Epithelial cell of esophagus (primary cell): ENCODE measurements at regions not wholly inside any gene's neighbourhood (a gene's known extent, or its start where the extent isn't known, plus 50 kb on each side); places are given as distances from the start of the nearest gene placed in this dataset.
A peak's percentile ranks its signal among the peaks of the same experiment; 100 is the strongest.

Experiments used
- DNase-seq: peaks from one replicate; pipeline ENCODE4 v3.0.0; 2010; ENCODE audit warnings: low read depth
- H3K4me3 ChIP-seq: 2 replicates; pipeline ENCODE4 v1.5.1; 2011; ENCODE audit warnings: mild to moderate bottlenecking, low read length, control low read depth
- CTCF ChIP-seq: IDR thresholded peaks from 2 replicates; pipeline ENCODE4 v1.5.1; 2011; ENCODE audit warnings: low read depth, mild to moderate bottlenecking, low read length, control low read depth, inconsistent platforms; ENCODE audit not compliant: insufficient read depth; ENCODE audit errors: missing control alignments

GRCh38 chr7:20035279-20035875 is 181.8 kb downstream of the MACC1 start:
- no peak for DNase-seq
- no peak overlapping the region for H3K4me3 ChIP-seq
- no peak for TF ChIP-seq CTCF

GRCh38 chr7:20033621-20034400 is 183.4 kb downstream of the MACC1 start:
- DNase-seq, result peak; percentile 10
- TF ChIP-seq CTCF, result no peak

GRCh38 chr7:20032741-20033140 is 184.4 kb downstream of the MACC1 start:
- DNase-seq, result no peak
- H3K4me3 ChIP-seq, result no peak overlapping the region
- no peak for TF ChIP-seq CTCF

More at GRCh38 chr7:20033621-20034400, 183.4 kb downstream of the MACC1 start:
- H3K4me3 ChIP-seq, result no peak overlapping the region

- peak; percentile 20 for DNase-seq
- TF ChIP-seq CTCF, result no peak
- H3K4me3 ChIP-seq, result no peak overlapping the region
These were observed 186.2 kb downstream of the MACC1 start for GRCh38 chr7:20030915-20031362.

GRCh38 chr7:20030417-20030816 is 186.8 kb downstream of the MACC1 start:
- H3K4me3 ChIP-seq, result no peak overlapping the region
- TF ChIP-seq CTCF, result no peak
- no peak for DNase-seq

- H3K4me3 ChIP-seq, result no peak overlapping the region
- no peak for DNase-seq
- no peak for TF ChIP-seq CTCF
These were observed 190.4 kb downstream of the MACC1 start for GRCh38 chr7:20026762-20027161.
